Ascending aorta (tissue), 2 donors: ENCODE measurements at regions not wholly inside any gene's neighbourhood (a gene's known extent, or its start where the extent isn't known, plus 50 kb on each side); places are given as distances from the start of the nearest gene placed in this dataset.

Experiments
- DNase-seq, 2 donors: peaks; one replicate each; pipeline ENCODE4 v3.0.0-alpha.2; 2019; ENCODE audit warnings: low spot score in 2 of 2
- H3K27ac ChIP-seq, 2 donors: fragments of 200-600 bp; sonication (generic); one replicate each; pipeline ENCODE4 v1.5.1; 2016 to 2017; ENCODE audit warnings: mild to moderate bottlenecking in 1 of 2
- H3K27me3 ChIP-seq: fragments of 200-600 bp; sonication (generic); one replicate; pipeline ENCODE4 v1.5.1; 2017
- H3K36me3 ChIP-seq, 2 donors: fragments of 200-600 bp; sonication (generic); one replicate each; pipeline ENCODE4 v1.5.1; 2016
- H3K4me1 ChIP-seq, 2 donors: fragments of 200-600 bp; sonication (generic); one replicate each; pipeline ENCODE4 v1.5.1; 2016 to 2017; ENCODE audit warnings: mild to moderate bottlenecking in 1 of 2
- H3K4me3 ChIP-seq, 2 donors: fragments of 200-600 bp; sonication (generic); one replicate each; pipeline ENCODE4 v1.5.1; 2016 to 2017; ENCODE audit warnings: mild to moderate bottlenecking in 1 of 2
- H3K9me3 ChIP-seq, 2 donors: fragments of 200-600 bp; sonication (generic); one replicate each; pipeline ENCODE4 v1.5.1; 2016
- CTCF ChIP-seq, 3 experiments: fragments of 200-600 bp in 2 of 3; fragments of 450-650 bp in 1 of 3; sonication (generic) in 2 of 3; IDR thresholded peaks; one replicate each; pipeline ENCODE4 v1.5.1; 2016 to 2019; ENCODE audit warnings: antibody characterized with exemption in 3 of 3, mild to moderate bottlenecking in 1 of 3, moderate library complexity in 1 of 3
- intact Hi-C: fragments of 100-400 bp; cut with DNase I; formaldehyde crosslinking; loops from one replicate; pipeline ENCODE4 v1.15.1; 2023

GRCh38 chr2:66782780-66783361, 347.9 kb downstream of the MEIS1 start:
- Histone ChIP-seq H3K4me1 (no peaks in the 10 kb centered on the region), H3K27ac (no peak overlapping the region), H3K9me3 (no peaks in the 10 kb centered on the region), H3K27me3 (no peaks in the 10 kb centered on the region), H3K4me3 (no peak overlapping the region), H3K36me3 (no peaks in the 10 kb centered on the region)
- DNase-seq = no peak
- intact Hi-C loops = no loop called here
- TF ChIP-seq CTCF (IDR thresholded peaks at IDR 0.05) = no peak

DNA sequence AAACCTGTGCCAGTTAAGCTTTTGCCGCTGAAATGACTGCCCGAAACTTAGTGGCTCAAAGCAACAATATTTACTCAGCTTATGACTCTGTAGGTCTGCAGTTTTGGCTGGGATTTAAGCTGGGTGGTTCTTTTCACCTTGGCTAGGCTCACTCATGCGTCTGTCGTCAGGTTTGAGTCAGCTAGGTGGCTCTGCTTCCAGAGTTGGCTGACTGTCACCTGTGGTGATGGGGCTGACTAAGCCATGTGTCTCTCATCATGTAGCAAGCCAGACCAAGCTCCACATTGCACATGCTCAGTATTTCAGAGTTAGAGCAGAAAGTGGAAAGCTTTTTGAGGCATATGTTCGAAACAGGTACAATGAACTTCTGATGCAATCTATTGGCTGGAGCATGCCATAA, 354.8 kb downstream of the MEIS1 start:
- Histone ChIP-seq H3K4me3 (no peak overlapping the region), H3K36me3 (no peaks in the 10 kb centered on the region), H3K4me1 (no peaks in the 10 kb centered on the region), H3K9me3 (no peaks in the 10 kb centered on the region), H3K27me3 (no peaks in the 10 kb centered on the region), H3K27ac (no peak overlapping the region)
- no peak for TF ChIP-seq CTCF (IDR thresholded peaks at IDR 0.05)
- no peak for DNase-seq
- intact Hi-C loops = no loop called here

DNA sequence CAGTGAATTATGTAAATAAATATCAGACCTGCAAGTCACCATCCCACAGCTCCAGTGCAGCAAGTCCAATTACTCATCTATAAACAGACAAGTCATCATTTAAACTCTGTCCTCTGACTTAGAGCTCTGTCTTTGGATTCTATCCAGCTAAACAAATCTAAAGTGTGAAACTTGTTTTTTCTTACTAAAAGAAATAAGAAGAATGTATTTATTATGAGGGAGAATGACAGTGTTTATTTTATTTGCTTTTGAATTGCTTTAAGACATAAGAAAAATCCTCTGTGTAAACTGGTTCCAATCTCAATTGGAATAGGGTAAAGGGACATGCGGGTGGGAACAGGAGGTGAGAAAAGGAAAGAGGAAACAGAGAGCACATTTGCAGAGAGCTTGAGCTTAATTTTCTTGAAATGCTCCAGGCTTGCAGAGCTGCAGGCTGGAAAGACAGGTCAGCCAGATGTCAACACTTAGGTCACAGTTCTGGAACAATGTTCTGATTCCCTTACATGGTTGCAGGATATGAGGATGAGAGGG, 355.8 kb downstream of the MEIS1 start:
- Histone ChIP-seq H3K4me1 (no peaks in the 10 kb centered on the region), H3K27me3 (no peaks in the 10 kb centered on the region), H3K27ac (no peak overlapping the region), H3K4me3 (no peak overlapping the region), H3K9me3 (no peaks in the 10 kb centered on the region), H3K36me3 (no peaks in the 10 kb centered on the region)
- DNase-seq = no peak
- no peak for TF ChIP-seq CTCF (IDR thresholded peaks at IDR 0.05)
- intact Hi-C loops = no loop called here

- H3K4me1 ChIP-seq = no peaks in the 10 kb centered on the region
- TF ChIP-seq CTCF (IDR thresholded peaks at IDR 0.05) = no peak
- DNase-seq = no peak
- H3K4me3 ChIP-seq = no peak overlapping the region
- no peaks in the 10 kb centered on the region for H3K36me3 ChIP-seq
- H3K27me3 ChIP-seq = no peaks in the 10 kb centered on the region
- intact Hi-C loops = no loop called here
- H3K27ac ChIP-seq = no peak overlapping the region
- H3K9me3 ChIP-seq = no peaks in the 10 kb centered on the region
Measured at GRCh38 chr2:66794070-66794469, 359.1 kb downstream of the MEIS1 start.

GRCh38 chr2:66794551-66794950, 359.6 kb downstream of the MEIS1 start:
- H3K9me3 ChIP-seq = no peaks in the 10 kb centered on the region
- no peak for DNase-seq
- no peaks in the 10 kb centered on the region for H3K4me1 ChIP-seq
- H3K36me3 ChIP-seq = no peaks in the 10 kb centered on the region
- H3K27me3 ChIP-seq = no peaks in the 10 kb centered on the region
- TF ChIP-seq CTCF (IDR thresholded peaks at IDR 0.05) = no peak
- intact Hi-C loops = no loop called here
- no peak overlapping the region for H3K4me3 ChIP-seq
- no peak overlapping the region for H3K27ac ChIP-seq

DNA sequence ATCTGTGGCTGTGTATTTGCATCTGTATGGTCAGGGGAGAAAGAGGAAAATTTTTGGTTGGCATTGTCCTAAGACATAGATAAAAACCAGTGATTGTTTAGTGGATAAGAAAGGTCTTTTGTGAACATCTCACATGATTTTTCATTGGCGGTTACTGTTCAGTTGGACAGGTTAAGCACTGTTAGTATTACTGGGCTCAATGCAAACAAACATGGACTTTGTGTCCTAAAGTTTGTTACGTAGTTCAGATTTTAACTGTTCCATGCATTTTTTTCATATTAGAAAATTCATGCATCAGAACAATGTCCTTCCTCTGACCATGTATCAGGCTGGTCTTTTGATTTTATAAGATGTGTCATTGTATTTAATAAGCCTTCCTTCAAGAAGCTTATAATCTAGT, 368.0 kb downstream of the MEIS1 start:
- no peak for DNase-seq
- Histone ChIP-seq H3K4me3 (no peak overlapping the region), H3K9me3 (no peaks in the 10 kb centered on the region), H3K27me3 (no peaks in the 10 kb centered on the region), H3K27ac (no peak overlapping the region), H3K4me1 (no peaks in the 10 kb centered on the region), H3K36me3 (no peaks in the 10 kb centered on the region)
- intact Hi-C loops = no loop called here
- TF ChIP-seq CTCF (IDR thresholded peaks at IDR 0.05) = no peak
